ENCODE measurements at regions not wholly inside any gene's neighbourhood (a gene's known extent, or its start where the extent isn't known, plus 50 kb on each side); places are given as distances from the start of the nearest gene placed in this dataset.

DNA sequence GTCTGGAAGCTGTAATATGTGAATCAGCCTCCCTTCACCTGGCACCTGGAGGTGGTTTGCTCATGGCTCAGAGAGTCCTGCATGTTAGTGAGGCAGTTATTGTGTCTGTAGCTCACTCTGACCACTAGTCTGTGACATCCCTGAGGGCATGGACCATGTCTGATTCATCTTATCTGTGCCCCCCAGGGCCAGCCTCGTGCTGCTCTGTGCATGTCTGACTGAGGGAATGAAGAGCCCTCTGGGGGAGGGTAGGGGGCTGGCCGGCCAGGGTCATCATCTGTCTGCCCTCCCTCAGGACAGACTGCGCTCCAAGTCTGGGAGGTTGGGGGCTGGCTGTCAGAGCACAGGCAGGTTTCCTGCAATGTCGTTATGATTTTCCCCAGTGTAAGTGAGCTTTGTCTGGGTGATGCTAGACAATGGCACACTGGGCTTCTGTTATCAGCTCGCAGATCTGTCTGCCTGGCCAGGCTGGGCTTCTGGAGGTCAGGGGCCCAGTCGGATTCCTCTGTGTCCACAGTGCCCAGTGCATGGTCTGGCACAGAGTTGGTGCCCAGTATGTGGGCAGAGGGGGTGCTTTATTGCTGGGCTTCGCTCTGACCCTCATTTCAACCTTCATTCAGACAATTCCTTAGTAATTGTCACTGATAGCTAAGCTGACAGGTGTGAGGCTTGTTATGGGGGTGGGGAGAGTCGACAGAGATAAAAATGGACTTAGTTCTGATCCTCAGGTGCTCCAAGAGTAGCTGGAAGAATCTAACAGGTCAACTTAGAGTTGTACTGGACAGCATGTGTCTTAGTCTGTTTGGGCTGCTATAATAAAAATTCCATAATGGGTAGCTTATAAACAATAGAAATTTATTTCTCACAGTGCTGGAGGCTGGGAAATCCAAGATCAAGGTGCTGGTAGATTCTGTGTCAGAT, 85.7 kb upstream of the SHB start:
- TF ChIP-seq ZNF274 (IDR thresholded peaks at IDR 0.05; ENCODE audit: low read depth, low read length) = no peak
- no peak overlapping the region for H3K4me3 ChIP-seq (ENCODE audit: low read length)

DNA sequence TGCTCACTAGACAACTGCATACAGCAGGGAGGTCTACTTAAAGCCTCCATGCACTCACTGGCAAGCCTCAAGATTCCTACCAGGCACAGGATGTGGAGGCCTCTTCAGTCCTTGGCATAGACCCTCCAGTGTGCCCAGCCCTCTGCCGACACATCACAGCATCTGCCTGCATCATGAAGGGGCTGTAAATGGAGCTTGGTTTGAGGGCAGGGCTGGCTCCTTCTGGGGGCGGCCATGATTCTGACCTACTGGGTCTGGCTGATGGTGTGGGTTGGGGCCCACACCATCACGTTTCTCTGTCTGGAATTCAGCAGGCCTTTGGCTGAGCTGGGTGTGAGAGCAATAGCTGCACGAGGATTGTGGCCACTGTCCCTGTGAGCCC, 84.9 kb upstream of the SHB start:
- H3K4me3 ChIP-seq (ENCODE audit: low read length) = no peak overlapping the region
- TF ChIP-seq ZNF274 (IDR thresholded peaks at IDR 0.05; ENCODE audit: low read depth, low read length) = no peak

DNA sequence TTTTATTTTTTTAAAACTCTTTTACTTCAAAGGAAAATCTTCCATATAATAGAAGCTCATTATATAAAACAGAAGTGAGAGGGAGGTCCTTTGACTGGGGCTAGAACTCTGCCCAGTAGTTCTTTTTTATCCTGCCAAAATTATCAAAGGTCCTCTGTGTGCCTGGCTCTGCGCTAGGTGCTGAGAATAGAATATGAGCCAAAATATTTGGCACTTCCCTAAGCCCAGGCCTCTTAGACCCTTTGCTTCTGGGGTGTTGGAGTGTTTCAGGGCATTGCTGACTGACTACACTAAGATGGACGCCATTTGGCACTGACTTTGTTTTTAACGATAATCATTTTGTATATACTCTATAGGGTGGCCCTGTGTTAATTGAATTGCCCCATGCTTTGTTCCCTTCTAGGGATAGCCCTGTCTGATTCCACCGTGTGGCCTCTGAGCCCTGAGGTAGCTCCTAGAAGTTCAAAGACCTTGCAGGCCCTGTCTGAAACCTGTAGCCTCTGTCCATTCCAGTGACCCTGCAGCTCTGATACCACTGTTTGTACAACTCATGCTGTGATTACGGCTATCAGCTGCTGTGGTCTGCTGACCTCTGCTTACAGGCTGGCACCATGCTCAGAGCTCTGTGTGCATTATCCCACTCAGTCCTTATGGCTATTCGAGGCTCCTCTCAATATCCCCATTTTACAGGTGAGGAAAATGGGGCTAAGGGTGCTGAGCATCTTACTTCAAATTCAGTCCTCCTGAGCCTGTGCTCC, 84.3 kb upstream of the SHB start:
- TF ChIP-seq ZNF274 (IDR thresholded peaks at IDR 0.05; ENCODE audit: low read depth, low read length) = no peak
- no peak overlapping the region for H3K4me3 ChIP-seq (ENCODE audit: low read length)

DNA sequence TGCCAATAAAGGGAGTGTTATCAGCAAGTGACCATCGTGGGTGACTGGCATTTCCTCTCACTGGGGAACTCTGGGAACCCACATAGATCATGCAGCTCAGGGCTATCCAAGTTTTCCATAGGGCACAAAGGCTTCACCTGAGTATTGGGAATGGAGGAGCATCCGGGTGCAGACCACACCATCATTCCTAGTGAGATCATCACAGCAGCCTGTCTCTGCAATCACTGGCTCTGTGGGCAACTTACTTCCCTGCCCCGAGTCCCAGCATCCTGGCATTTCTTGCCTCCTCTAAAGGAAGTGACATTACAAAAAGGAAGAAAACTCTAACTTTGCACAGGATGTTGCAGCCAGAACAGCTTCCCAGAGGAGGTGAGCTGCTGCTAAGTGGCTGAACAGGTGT, 80.6 kb upstream of the SHB start:
- H3K4me3 ChIP-seq (ENCODE audit: low read length) = no peak overlapping the region
- TF ChIP-seq ZNF274 (IDR thresholded peaks at IDR 0.05; ENCODE audit: low read depth, low read length) = no peak

DNA sequence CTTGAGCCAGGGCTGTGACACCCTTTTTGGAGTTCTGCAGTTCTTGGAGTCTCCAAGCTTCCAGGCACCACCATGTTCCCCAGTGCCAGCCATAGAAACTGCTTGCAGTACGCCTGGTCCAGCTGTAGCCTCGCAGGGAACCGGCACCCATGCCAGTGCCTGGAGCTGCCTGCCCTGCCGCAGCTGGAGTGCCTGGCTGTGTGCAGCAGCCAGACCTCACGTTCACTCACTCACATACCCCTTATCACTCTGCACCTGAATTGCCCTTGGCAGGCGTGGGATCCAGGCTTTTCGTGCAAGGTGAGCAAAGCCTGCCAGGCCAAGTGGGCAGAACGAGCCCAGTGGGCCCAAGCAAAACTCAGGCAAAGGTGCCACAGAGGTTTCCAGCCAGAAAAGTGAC, 77.8 kb upstream of the SHB start:
- H3K4me3 ChIP-seq (ENCODE audit: low read length) = no peak overlapping the region
- TF ChIP-seq ZNF274 (IDR thresholded peaks at IDR 0.05; ENCODE audit: low read depth, low read length) = no peak

DNA sequence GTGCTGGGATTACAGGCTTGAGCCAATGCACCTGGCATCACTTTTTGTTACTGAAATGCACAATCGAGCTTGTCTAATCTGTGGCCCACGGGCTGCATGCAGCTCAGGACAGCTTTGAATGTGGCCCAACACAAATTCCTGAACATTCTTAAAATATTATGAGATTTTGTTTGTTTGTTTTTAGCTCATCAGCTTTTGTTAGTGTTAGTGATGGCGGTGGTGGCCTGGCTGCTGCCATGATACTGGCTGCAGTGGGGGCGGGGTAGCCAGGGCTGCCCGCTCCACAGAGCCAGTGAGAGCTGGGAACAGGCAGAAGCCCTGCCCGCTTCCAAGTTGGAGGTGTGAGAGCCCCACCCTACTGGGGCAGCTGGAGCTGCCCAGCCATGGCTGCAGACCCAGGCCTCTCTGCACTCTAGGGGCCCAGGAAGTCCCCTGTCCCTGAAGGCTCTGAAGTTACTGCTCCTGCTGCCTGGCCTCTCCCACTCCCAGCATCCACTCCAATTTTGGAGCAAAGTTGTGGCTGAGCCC, 76.6 kb upstream of the SHB start:
- no peak for TF ChIP-seq ZNF274 (IDR thresholded peaks at IDR 0.05; ENCODE audit: low read depth, low read length)
- no peak overlapping the region for H3K4me3 ChIP-seq (ENCODE audit: low read length)

DNA sequence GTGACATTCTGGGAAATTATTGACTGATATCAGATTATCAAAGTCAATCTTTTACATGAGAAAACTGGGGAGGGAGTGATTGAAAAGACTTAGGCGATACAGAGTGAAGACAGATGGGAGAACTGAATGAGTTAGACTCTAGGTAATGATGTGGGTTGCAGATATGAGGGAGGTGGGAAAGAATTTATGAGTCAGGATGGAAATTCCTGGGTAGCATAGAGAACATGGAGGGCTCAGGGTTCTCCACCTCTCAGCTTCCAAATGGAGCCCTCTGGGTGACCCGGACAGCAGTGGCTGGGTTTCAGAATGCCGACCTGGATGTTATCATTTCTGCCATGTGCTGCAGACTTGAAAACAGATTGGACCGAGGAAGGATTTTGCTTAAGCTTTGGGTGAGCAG, 75.4 kb upstream of the SHB start:
- TF ChIP-seq ZNF274 (IDR thresholded peaks at IDR 0.05; ENCODE audit: low read depth, low read length) = no peak

DNA sequence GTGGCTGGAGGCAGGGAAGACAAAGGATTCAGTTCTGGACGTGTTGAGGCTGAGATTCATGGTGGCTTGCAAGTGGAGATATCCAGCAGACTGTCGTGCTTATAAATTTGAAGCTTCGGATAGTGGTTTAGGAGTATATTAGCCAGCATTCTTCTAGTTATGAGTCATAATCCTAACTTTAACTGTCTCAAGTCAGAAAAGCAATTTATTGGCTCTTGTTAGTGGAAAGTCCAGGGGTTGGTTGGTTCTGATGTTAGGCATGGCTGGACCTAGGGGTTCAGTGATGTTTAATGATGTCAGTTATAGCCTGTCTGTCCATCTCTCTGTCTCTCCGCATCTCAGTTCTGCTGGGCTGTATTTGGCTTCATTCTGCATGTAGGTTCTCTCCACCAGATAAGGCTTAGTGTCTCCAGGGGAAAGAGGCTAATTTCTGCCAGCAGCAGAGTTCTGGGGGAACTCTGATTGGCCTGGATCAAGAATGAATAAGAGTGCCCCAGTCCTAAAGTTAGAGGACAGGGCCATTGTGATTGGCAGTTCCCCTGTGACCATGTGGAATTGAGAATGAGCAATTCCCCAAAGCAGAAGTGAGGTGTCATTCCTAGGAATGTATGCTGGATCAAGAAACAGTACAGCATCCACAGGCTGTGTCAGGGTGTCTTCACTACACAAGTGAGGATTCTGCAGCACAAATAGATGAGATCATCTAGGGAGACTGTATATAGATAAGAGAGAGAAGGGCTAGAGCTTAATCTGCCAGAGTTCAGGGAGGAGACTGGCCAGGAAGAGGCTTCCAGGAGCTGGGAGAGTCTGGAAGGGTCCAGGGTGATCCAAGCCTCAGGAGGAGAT, 72.9 kb upstream of the SHB start:
- no peak for TF ChIP-seq ZNF274 (IDR thresholded peaks at IDR 0.05; ENCODE audit: low read depth, low read length)
- no peak overlapping the region for H3K4me3 ChIP-seq (ENCODE audit: low read length)

More for the DNA sequence above, 75.4 kb upstream of the SHB start:
- H3K4me3 ChIP-seq (ENCODE audit: low read length) = no peak overlapping the region

DNA sequence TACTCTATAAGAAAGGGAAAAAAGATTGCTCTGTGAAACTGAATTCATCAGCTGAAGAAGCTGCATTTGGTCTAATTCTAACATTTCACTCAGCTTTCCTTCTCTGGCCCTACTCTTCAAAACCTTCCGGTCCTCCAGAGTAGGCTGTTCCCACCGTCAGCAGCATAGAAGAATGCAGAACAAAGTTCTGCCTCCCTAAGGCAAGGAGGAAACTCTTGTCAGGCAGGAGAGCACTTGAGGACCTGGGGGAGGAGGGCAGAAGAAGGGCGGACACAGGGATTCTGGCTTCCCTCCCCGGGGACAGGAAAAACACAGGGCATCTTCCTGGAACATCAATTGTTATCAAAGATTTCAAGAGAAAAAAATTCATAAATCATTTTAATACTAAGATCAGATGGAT, 69.2 kb upstream of the SHB start:
- no peak overlapping the region for H3K4me3 ChIP-seq (ENCODE audit: low read length)
- TF ChIP-seq ZNF274 (IDR thresholded peaks at IDR 0.05; ENCODE audit: low read depth, low read length) = no peak

DNA sequence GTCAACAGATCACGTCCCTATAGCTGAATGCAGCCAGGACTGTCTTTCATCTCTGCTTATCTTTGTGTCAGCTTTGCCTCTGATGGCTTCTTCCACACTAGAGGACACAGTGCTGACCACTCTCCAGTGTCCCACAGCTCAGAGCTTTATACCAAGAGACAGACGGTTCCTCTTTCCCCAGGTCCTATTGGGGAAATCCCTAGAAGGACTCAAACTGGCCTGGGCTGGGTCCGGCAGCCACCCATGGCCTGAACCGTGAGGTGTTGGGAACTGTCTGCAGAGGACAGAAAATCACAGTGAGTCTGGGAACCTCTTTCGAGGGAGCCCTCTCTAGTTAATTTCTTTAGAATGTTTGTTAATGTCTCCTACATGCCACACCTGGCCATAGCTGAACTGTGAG, 68.3 kb upstream of the SHB start:
- no peak overlapping the region for H3K4me3 ChIP-seq (ENCODE audit: low read length)
- TF ChIP-seq ZNF274 (IDR thresholded peaks at IDR 0.05; ENCODE audit: low read depth, low read length) = no peak

DNA sequence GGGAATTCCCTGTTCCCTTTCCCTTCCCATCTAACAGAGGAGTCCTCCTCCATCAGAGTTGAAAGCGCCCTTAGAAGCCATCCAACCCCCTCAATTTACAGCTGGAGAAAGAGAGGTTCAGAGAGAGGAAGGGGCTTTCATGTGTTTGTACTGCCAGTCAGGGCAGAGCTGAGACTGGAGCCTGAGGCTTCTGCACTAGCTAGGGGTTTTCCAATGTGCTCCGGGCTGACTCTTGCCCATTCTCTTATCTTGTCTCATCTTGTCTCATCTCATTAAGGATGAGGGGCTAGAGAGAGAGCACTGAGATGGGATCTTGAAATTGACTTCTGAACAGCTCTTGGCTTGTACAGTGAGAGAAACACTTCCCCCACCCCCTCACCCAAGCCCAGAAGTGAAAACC, 67.4 kb upstream of the SHB start:
- TF ChIP-seq ZNF274 (IDR thresholded peaks at IDR 0.05; ENCODE audit: low read depth, low read length) = no peak
- H3K4me3 ChIP-seq (ENCODE audit: low read length) = no peak overlapping the region

DNA sequence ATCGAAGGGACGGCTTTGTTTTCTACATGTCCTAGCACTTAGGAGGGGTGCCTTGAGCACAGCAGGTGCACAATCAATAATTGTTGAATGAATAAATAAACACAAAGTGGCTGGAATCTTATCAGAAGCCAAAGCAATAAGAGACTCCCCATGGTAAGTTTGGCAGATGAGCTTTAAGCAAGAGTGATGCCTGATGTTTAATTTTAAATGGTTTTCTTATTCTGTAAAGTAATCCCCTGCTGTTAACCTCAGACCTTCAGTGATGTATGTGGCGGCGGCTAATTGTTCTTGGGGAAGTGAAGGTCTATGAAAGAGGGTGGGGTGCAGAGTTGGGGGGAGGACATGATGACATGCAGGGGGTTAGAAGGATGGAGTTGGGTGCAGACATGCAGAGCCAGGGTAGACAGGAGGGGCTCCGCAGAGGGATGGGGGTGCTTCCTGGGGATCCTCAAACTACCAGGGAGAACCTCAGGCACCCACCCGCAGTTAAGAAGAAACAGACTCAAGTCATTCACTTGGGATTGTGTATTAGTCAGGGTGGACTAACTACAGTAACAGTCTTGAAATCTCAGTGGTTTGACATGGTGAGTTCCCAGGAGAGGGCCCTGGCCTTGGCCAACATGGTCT, 65.7 kb upstream of the SHB start:
- TF ChIP-seq ZNF274 (IDR thresholded peaks at IDR 0.05; ENCODE audit: low read depth, low read length) = no peak
- no peak overlapping the region for H3K4me3 ChIP-seq (ENCODE audit: low read length)

DNA sequence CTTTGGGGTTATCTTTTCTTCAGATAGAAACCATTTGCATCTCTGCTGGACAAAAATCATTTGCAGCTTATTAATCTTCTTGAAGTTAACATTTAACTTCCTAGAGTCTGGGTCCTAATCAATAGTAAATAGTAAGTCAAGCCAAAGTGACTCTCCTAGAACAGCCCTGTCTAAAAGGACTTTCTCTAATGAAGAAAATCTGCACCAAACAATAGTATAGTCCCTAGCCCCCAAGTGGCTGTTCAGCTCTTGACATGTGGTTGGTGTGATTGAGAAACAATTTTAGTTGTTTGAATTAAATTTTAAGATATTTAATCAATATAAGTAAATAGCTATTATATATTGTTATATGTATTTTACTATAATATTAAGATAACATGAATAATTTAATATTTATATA, 64.6 kb upstream of the SHB start:
- TF ChIP-seq ZNF274 (IDR thresholded peaks at IDR 0.05; ENCODE audit: low read depth, low read length) = no peak
- no peak overlapping the region for H3K4me3 ChIP-seq (ENCODE audit: low read length)

DNA sequence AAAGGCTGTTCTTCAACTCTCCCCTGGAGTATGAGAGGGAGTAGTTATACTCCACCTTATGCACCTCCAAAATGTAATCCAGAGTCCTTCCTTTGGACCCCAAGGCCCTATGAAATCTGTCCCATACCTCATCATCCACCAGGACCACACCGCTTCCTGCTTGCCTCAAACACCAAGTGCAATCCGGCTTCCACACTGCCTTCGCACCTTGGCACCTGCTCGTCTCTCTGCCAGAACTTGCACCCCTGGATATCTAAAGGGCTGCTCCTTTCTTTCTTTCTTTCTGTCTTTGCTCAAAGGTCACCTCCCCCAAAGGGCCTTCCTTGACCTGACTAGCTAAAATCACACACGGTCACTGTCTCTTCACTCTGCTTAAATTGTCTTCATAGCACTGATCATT, 63.9 kb upstream of the SHB start:
- TF ChIP-seq ZNF274 (IDR thresholded peaks at IDR 0.05; ENCODE audit: low read depth, low read length) = no peak
- no peak overlapping the region for H3K4me3 ChIP-seq (ENCODE audit: low read length)
